Ishikawa (cell line): ENCODE measurements at regions not wholly inside any gene's neighbourhood (a gene's known extent, or its start where the extent isn't known, plus 50 kb on each side); places are given as distances from the start of the nearest gene placed in this dataset.

Source experiments
- CEBPB ChIP-seq: IDR thresholded peaks from 2 replicates; pipeline ENCODE4 v1.6.1; 2012
- CREB1 ChIP-seq: IDR thresholded peaks from 2 replicates; pipeline ENCODE4 v1.6.1; 2012; ENCODE audit warnings: low read depth
- EGR1 ChIP-seq: IDR thresholded peaks from 2 replicates; pipeline ENCODE4 v1.6.1; 2012
- EP300 ChIP-seq: IDR thresholded peaks from 2 replicates; pipeline ENCODE4 v1.6.1; 2012; ENCODE audit warnings: borderline replicate concordance
- FOXM1 ChIP-seq: IDR thresholded peaks from 2 replicates; pipeline ENCODE4 v1.6.1; 2012; ENCODE audit warnings: low read depth, borderline replicate concordance
- NFIC ChIP-seq: IDR thresholded peaks from 2 replicates; pipeline ENCODE4 v1.6.1; 2012
- RAD21 ChIP-seq: IDR thresholded peaks from 2 replicates; pipeline ENCODE4 v1.6.1; 2012; ENCODE audit warnings: low read depth
- TAF1 ChIP-seq: IDR thresholded peaks from 2 replicates; pipeline ENCODE4 v1.6.1; 2012; ENCODE audit warnings: low read depth, mild to moderate bottlenecking
- TCF12 ChIP-seq: IDR thresholded peaks from 2 replicates; pipeline ENCODE4 v1.6.1; 2012; ENCODE audit warnings: low read depth
- TEAD4 ChIP-seq: IDR thresholded peaks from 2 replicates; pipeline ENCODE4 v1.6.1; 2012
- YY1 ChIP-seq: IDR thresholded peaks from 2 replicates; pipeline ENCODE4 v1.6.1; 2012; ENCODE audit warnings: low read depth
- ZBTB7A ChIP-seq: IDR thresholded peaks from 2 replicates; pipeline ENCODE4 v1.6.1; 2012; ENCODE audit warnings: low read depth
- TF ChIP-seq, protein P1 (sequence below): IDR thresholded peaks from 2 replicates; pipeline ENCODE4 v1.6.1; 2012
- TF ChIP-seq, protein P2 (sequence below): IDR thresholded peaks from 2 replicates; pipeline ENCODE4 v1.6.1; 2012
- TF ChIP-seq, protein P3 (sequence below): IDR thresholded peaks from 2 replicates; pipeline ENCODE4 v1.6.1; 2012; ENCODE audit warnings: low read depth, mild to moderate bottlenecking

DNA sequence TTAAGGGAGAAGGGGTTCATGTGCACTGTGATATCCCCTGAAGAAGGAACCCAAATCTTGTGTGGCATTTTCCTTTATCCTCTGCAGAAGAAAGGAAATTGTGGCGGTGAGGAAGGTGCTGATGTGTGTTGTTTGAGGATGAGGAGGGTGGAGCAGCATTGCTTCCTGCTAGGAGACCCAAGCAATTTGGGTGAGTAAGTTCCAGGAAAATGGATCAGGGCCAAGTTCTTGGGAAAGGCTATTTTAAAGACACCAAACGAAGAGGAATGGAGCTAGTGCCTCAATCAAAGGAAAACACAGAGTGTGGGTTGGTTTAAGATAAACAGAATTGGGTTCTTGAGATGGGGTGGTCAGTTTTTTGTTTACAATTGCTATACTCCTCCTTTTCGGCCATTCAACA, 86.7 kb upstream of the MARK1 start:
- TF ChIP-seq, protein P1, sequence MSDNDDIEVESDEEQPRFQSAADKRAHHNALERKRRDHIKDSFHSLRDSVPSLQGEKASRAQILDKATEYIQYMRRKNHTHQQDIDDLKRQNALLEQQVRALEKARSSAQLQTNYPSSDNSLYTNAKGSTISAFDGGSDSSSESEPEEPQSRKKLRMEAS: no peak
- TF ChIP-seq YY1 (no peak), TEAD4 (no peak), CREB1 (no peak), RAD21 (no peak), NFIC (no peak), TCF12 (no peak), EGR1 (no peak), CEBPB (no peak)
- TF ChIP-seq, protein P2, sequence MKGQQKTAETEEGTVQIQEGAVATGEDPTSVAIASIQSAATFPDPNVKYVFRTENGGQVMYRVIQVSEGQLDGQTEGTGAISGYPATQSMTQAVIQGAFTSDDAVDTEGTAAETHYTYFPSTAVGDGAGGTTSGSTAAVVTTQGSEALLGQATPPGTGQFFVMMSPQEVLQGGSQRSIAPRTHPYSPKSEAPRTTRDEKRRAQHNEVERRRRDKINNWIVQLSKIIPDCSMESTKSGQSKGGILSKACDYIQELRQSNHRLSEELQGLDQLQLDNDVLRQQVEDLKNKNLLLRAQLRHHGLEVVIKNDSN: no peak

DNA sequence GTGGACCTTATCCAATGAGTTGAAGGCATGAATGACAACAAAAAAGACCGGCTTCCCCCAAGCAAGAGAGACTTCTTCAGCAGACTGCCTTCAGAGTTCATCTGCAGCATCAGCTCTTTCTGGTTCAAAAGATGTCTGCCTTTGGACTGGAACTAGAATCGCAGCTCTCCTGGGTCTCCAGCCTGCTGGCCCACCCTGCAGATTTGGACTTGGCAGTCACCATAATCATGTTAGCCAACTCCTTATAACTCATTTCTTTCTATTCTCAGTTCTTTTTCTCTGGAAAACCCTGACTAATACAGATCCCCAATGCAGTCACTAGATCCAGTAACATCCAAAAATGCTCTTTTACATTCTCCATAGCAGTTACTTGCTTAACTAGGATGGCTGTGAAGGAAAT, 89.2 kb upstream of the MARK1 start:
- TF ChIP-seq TEAD4 (no peak), NFIC (no peak), EP300 (no peak), EGR1 (no peak), TAF1 (no peak), RAD21 (no peak), YY1 (no peak), FOXM1 (no peak), CEBPB (no peak), ZBTB7A (no peak), CREB1 (no peak), TCF12 (no peak)
- TF ChIP-seq, protein P1: no peak
- TF ChIP-seq, protein P2: no peak
- TF ChIP-seq, protein P3, sequence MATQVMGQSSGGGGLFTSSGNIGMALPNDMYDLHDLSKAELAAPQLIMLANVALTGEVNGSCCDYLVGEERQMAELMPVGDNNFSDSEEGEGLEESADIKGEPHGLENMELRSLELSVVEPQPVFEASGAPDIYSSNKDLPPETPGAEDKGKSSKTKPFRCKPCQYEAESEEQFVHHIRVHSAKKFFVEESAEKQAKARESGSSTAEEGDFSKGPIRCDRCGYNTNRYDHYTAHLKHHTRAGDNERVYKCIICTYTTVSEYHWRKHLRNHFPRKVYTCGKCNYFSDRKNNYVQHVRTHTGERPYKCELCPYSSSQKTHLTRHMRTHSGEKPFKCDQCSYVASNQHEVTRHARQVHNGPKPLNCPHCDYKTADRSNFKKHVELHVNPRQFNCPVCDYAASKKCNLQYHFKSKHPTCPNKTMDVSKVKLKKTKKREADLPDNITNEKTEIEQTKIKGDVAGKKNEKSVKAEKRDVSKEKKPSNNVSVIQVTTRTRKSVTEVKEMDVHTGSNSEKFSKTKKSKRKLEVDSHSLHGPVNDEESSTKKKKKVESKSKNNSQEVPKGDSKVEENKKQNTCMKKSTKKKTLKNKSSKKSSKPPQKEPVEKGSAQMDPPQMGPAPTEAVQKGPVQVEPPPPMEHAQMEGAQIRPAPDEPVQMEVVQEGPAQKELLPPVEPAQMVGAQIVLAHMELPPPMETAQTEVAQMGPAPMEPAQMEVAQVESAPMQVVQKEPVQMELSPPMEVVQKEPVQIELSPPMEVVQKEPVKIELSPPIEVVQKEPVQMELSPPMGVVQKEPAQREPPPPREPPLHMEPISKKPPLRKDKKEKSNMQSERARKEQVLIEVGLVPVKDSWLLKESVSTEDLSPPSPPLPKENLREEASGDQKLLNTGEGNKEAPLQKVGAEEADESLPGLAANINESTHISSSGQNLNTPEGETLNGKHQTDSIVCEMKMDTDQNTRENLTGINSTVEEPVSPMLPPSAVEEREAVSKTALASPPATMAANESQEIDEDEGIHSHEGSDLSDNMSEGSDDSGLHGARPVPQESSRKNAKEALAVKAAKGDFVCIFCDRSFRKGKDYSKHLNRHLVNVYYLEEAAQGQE: no peak

DNA sequence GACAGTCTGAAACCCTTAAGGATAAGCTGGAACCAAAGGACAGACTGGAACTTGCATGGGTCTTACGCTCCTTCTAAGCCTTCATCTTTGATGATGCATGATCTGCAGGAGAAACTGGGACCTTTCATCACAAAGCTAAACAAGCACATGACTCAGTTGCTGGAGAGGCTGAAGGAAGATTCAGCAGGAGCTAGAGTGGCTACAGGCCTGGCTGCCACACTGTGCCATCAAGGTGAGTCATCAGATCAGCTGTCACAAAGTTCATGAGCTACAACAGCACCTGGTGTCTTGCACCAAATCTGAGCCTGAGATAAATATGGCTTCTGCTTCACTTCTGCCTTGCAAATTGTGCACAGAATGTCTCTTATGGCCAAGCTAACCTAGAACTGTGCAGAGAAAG, 95.5 kb upstream of the MARK1 start:
- no peak for TF ChIP-seq TAF1
- TF ChIP-seq YY1: no peak
- TF ChIP-seq TCF12: no peak
- TF ChIP-seq CREB1: no peak
- no peak for TF ChIP-seq EGR1
- no peak for TF ChIP-seq TEAD4
- TF ChIP-seq ZBTB7A: no peak

DNA sequence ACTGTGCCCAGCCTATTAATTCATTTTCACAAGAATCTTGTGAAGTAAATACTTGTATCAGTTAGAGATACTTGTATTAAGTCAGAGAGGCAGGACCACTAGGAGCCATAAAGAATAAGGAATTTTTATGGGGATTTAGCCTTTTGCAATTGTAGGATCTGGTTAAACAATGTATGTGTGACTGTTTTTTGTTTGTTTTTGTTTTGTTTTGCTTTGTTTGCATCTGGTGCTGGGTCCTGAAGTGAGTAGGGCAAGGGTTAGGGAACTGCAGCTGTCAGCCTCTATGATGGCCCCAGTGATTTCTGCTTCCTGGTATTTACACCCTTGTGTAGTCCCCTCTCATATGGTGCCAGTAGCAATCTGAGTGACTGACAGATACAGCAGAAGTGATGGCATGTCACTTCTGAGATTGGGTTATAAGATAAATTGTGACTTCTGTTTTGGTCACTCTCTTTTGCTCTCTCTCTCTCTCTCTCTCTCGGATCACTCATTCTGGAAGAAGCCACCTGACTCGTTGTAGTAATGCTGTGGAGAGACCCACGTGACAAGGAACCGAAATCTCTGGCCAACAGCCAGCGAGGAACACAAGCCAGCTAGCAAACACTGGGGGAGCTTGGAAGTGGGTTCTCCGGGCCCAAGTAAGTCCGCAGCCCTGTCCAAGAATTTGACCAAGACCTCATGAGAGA, 96.2 kb upstream of the MARK1 start:
- TF ChIP-seq, protein P2: no peak
- TF ChIP-seq EGR1 (no peak), RAD21 (no peak), TCF12 (no peak), EP300 (no peak), TAF1 (no peak), TEAD4 (no peak), CREB1 (no peak), FOXM1 (no peak), ZBTB7A (no peak), YY1 (no peak), CEBPB (no peak), NFIC (no peak)
- TF ChIP-seq, protein P1: no peak
- TF ChIP-seq, protein P3: no peak

DNA sequence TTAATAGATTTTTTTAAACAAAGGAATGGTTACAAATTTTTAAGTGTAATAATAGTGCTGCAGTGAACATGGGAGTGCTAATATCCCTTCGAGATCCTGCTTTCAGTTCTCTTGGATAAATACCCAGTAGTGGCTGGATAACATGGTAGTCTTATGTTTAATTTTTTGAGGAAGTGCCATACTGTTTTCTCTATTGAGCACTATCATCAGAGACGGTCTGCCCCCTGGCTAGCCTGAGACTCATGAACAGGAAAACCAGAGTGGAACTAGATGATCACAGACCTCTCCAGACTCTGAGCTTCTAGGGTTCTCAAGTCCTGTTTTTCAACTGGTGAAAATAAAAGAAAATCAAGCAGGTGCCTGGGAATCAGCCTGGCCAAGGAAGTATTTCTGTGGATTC, 97.3 kb upstream of the MARK1 start:
- no peak for TF ChIP-seq EP300
- TF ChIP-seq RAD21: no peak
- TF ChIP-seq, protein P3: no peak
- no peak for TF ChIP-seq CEBPB
- TF ChIP-seq, protein P2: no peak
- TF ChIP-seq NFIC: no peak
- TF ChIP-seq, protein P1: no peak
- no peak for TF ChIP-seq EGR1
- TF ChIP-seq TAF1: no peak
- no peak for TF ChIP-seq ZBTB7A
- TF ChIP-seq FOXM1: no peak
- TF ChIP-seq TCF12: no peak
- TF ChIP-seq TEAD4: no peak
- no peak for TF ChIP-seq CREB1
- TF ChIP-seq YY1: no peak
